GM12874 (cell line): ENCODE measurements at regions not wholly inside any gene's neighbourhood (a gene's known extent, or its start where the extent isn't known, plus 50 kb on each side); places are given as distances from the start of the nearest gene placed in this dataset.

Experiments used
- TF ChIP-seq, protein P1 (sequence below): IDR thresholded peaks from 2 replicates; pipeline ENCODE4 v1.5.1; 2011; ENCODE audit warnings: low read depth, mild to moderate bottlenecking, control low read depth, low read length, moderate library complexity; ENCODE audit not compliant: insufficient read depth

- TF ChIP-seq, protein P1, sequence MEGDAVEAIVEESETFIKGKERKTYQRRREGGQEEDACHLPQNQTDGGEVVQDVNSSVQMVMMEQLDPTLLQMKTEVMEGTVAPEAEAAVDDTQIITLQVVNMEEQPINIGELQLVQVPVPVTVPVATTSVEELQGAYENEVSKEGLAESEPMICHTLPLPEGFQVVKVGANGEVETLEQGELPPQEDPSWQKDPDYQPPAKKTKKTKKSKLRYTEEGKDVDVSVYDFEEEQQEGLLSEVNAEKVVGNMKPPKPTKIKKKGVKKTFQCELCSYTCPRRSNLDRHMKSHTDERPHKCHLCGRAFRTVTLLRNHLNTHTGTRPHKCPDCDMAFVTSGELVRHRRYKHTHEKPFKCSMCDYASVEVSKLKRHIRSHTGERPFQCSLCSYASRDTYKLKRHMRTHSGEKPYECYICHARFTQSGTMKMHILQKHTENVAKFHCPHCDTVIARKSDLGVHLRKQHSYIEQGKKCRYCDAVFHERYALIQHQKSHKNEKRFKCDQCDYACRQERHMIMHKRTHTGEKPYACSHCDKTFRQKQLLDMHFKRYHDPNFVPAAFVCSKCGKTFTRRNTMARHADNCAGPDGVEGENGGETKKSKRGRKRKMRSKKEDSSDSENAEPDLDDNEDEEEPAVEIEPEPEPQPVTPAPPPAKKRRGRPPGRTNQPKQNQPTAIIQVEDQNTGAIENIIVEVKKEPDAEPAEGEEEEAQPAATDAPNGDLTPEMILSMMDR = no peak
Measured at GRCh38 chr20:52652271-52652670, 319.9 kb upstream of the TSHZ2 start.

DNA sequence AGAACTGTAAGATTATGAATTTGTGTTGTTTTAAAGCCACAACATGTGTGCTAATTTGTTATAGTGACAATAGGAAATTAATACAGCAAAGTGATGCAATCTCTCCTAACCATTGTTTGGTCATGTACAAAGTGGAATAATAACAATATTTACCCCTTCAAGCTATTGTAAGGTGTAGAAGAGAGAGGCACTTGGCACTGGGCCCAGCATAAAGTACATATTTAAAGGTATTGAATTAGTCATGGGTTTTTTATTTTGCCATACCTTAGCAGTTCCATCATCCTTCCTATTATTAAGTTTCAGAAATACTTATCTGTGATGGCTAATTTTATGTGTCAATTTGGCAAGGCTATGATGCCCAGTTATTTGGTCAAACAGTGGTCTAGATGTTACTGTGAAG, 322.4 kb upstream of the TSHZ2 start:
- TF ChIP-seq, protein P1 = no peak

DNA sequence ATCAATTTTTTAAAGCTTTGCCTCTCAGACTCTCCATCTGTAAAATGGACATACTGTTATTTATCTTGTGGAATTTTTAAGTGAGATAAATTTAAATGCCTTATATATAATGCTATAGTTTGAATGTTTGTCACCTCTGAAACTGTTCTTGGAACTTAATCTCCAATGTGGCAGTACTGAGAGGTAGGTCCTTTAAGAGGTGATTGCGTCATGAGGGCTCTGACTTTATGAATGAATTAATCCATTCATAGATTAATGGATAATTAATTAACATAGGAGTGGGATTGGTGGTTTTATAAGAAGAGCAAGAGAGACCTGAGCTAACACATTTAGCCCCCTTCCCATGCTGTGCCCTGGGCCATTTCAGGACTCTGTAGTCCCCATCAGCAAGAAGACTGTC, 326.3 kb upstream of the TSHZ2 start:
- TF ChIP-seq, protein P1 = no peak

GRCh38 chr20:52643034-52643433, 329.1 kb upstream of the TSHZ2 start:
- TF ChIP-seq, protein P1 = no peak

DNA sequence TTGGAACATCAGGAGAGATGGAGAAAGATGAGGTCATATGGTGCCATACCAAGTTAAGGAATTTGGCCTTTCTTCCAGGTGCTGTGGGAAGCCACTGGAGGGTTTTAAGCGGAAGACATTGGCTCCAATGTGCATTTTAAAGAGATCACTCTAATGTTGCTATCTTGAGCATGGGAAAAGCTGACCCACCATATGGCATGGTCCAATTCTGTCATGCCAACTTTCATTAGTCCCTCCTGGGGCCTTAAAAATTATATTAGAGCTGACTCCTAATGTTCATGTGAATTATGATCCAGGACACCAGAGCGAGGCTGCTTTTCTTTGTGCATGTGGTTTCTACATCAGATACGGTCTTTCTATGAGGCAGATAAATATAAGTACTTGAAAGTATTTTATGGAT, 335.0 kb upstream of the TSHZ2 start:
- TF ChIP-seq, protein P1 = no peak

GRCh38 chr20:52631469-52631868, 340.7 kb upstream of the TSHZ2 start:
- TF ChIP-seq, protein P1 = no peak

DNA sequence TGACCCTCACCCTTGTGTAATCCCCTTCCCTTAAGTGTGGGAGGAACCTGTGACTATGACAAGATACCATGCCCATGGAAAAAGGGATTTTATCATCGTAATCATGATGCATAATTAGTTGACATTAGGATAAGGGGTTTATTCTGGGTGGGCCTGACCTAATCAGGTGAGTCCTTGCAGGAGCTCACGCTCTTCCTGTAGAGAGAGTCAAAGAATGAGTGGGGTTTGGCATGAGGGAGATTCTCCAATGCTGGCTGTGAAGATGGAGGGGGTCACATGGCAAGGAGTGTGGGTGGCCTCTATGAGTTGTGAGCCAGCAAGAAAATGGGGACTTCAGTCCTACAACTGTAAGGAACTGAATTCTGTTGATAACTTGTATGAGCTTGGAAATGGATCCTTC, 342.0 kb upstream of the TSHZ2 start:
- TF ChIP-seq, protein P1 = no peak

- TF ChIP-seq, protein P1 = no peak
Measured at GRCh38 chr20:52624281-52624680, 347.9 kb upstream of the TSHZ2 start.
